HepG2 (cell line): ENCODE measurements at regions not wholly inside any gene's neighbourhood (a gene's known extent, or its start where the extent isn't known, plus 50 kb on each side); places are given as distances from the start of the nearest gene placed in this dataset.

Source experiments
- ATF3 ChIP-seq: sonication (generic); formaldehyde crosslinking; IDR thresholded peaks from 2 replicates; pipeline ENCODE4 v1.4.0; 2020; ENCODE audit warnings: missing genetic modification reagents
- CEBPB ChIP-seq: IDR thresholded peaks from 2 replicates; pipeline ENCODE4 v1.6.1; 2011; ENCODE audit warnings: low read depth, low read length, improper control_type of control experiment, borderline replicate concordance
- CEBPZ ChIP-seq: IDR thresholded peaks from 2 replicates; pipeline ENCODE4 v1.6.1; 2012; ENCODE audit warnings: low read length, improper control_type of control experiment
- CHD2 ChIP-seq: IDR thresholded peaks from 2 replicates; pipeline ENCODE4 v1.6.1; 2011; ENCODE audit warnings: low read depth, low read length, improper control_type of control experiment
- CREB1 ChIP-seq, 2 experiments: fragments of 450-650 bp in 1 of 2; IDR thresholded peaks; 2 replicates each; pipeline ENCODE4 v1.6.1; 2016 to 2017; ENCODE audit warnings: control low read depth in 1 of 2, mild to moderate bottlenecking in 1 of 2, missing compliant biosample characterization in 1 of 2, missing genetic modification characterization in 1 of 2
- CTCF ChIP-seq: sonication (generic); formaldehyde crosslinking; IDR thresholded peaks from 2 replicates; pipeline ENCODE4 v1.5.0; 2020; ENCODE audit warnings: mild to moderate bottlenecking, missing genetic modification reagents, moderate library complexity
- GMEB2 ChIP-seq: IDR thresholded peaks from 2 replicates; pipeline ENCODE4 v1.6.1; 2016; ENCODE audit warnings: missing biosample characterization, missing genetic modification reagents, low read depth
- NPAS2 ChIP-seq: sonication (generic); formaldehyde crosslinking; IDR thresholded peaks from 2 replicates; pipeline ENCODE4 v1.8.0; 2022; ENCODE audit warnings: mild to moderate bottlenecking, missing genetic modification reagents, borderline replicate concordance
- NR3C1 ChIP-seq: sonication (generic); formaldehyde crosslinking; IDR thresholded peaks from 2 replicates; pipeline ENCODE4 v1.4.0; 2020; ENCODE audit warnings: missing genetic modification reagents
- PBX3 ChIP-seq: sonication (generic); formaldehyde crosslinking; IDR thresholded peaks from 2 replicates; pipeline ENCODE4 v1.8.1; 2023; ENCODE audit warnings: missing genetic modification reagents, inconsistent platforms, borderline replicate concordance
- RELA ChIP-seq: sonication (generic); formaldehyde crosslinking; IDR thresholded peaks from 2 replicates; pipeline ENCODE4 v1.4.0; 2020; ENCODE audit warnings: missing genetic modification reagents
- TGIF2 ChIP-seq: IDR thresholded peaks from 2 replicates; pipeline ENCODE4 v1.6.1; 2016; ENCODE audit warnings: control low read depth, missing compliant biosample characterization
- ZFP36 ChIP-seq: fragments of 150-350 bp; IDR thresholded peaks from 2 replicates; pipeline ENCODE4 v1.6.1; 2018; ENCODE audit warnings: borderline replicate concordance, low read length, low read depth; ENCODE audit not compliant: partially characterized antibody
- ZNF230 ChIP-seq: sonication (generic); formaldehyde crosslinking; IDR thresholded peaks from 2 replicates; pipeline ENCODE4 v1.4.0; 2020; ENCODE audit warnings: mild to moderate bottlenecking, missing genetic modification reagents

- no peak for TF ChIP-seq TGIF2
- TF ChIP-seq GMEB2: no peak
- no peak for TF ChIP-seq PBX3 (CRISPR knock-in tag)
- TF ChIP-seq CEBPZ: no peak
- no peak for TF ChIP-seq ZFP36
- no peak for TF ChIP-seq ZNF230
- TF ChIP-seq NR3C1 (CRISPR knock-in tag): no peak
- TF ChIP-seq CEBPB: no peak
- TF ChIP-seq CTCF (CRISPR knock-in tag): no peak
- TF ChIP-seq CREB1 (IDR thresholded peaks at IDR 0.05): no peak
- TF ChIP-seq CREB1 (CRISPR knock-in tag; IDR thresholded peaks at IDR 0.05): no peak
- TF ChIP-seq NPAS2: no peak
- no peak for TF ChIP-seq ATF3 (CRISPR knock-in tag)
- no peak for TF ChIP-seq RELA
- TF ChIP-seq CHD2: no peak
These were observed 348.3 kb upstream of the SFSWAP start for GRCh38 chr12:131362291-131363211.
